BE2C (cell line): ENCODE measurements at regions not wholly inside any gene's neighbourhood (a gene's known extent, or its start where the extent isn't known, plus 50 kb on each side); places are given as distances from the start of the nearest gene placed in this dataset.
"Not testable (repeated sequence)": the region's sequence is repeated elsewhere in the genome, so short reads cannot be mapped to it uniquely, and the experiment has no call there.

Source experiments
- DNase-seq: peaks from one replicate; pipeline ENCODE4 v3.0.0-alpha.2; 2020
- H3K27me3 ChIP-seq: fragments of 250-450 bp; sonication (Bioruptor Pico); 2 replicates; pipeline ENCODE4 v1.5.1; 2020; ENCODE audit warnings: mild to moderate bottlenecking
- H3K36me3 ChIP-seq: fragments of 250-450 bp; sonication (Bioruptor Pico); 2 replicates; pipeline ENCODE4 v1.5.1; 2020; ENCODE audit warnings: mild to moderate bottlenecking
- H3K4me1 ChIP-seq: fragments of 250-450 bp; sonication (Bioruptor Pico); 2 replicates; pipeline ENCODE4 v1.5.1; 2020
- H3K4me3 ChIP-seq: 2 replicates; pipeline ENCODE4 v1.5.1; 2011; ENCODE audit warnings: low read depth, low read length
- H3K9me3 ChIP-seq: fragments of 250-450 bp; sonication (Bioruptor Pico); 2 replicates; pipeline ENCODE4 v1.5.1; 2020
- CTCF ChIP-seq: IDR thresholded peaks from 2 replicates; pipeline ENCODE4 v1.5.1; 2012; ENCODE audit warnings: mild to moderate bottlenecking, low read depth, low read length

GRCh38 chr17:77842528-77843147 is 115.9 kb upstream of the TNRC6C start:
- H3K36me3 ChIP-seq, result no peaks in the 10 kb centered on the region
- no peak for TF ChIP-seq CTCF
- no peaks in the 10 kb centered on the region for H3K9me3 ChIP-seq
- H3K27me3 ChIP-seq, result no peaks in the 10 kb centered on the region
- H3K4me3 ChIP-seq, result no peak overlapping the region
- H3K4me1 ChIP-seq, result no peaks in the 10 kb centered on the region
- DNase-seq, result no peak

- not testable (repeated sequence) for DNase-seq, H3K4me1 ChIP-seq, H3K27me3 ChIP-seq, H3K4me3 ChIP-seq, H3K36me3 ChIP-seq, H3K9me3 ChIP-seq
Measured at GRCh38 chr17:77843255-77843895, 115.1 kb upstream of the TNRC6C start.

- Histone ChIP-seq H3K27me3 (no peaks in the 10 kb centered on the region), H3K9me3 (no peaks in the 10 kb centered on the region), H3K4me3 (no peak overlapping the region), H3K36me3 (no peaks in the 10 kb centered on the region), H3K4me1 (no peaks in the 10 kb centered on the region)
- DNase-seq, result no peak
- no peak for TF ChIP-seq CTCF
Measured at GRCh38 chr17:77843896-77844295, 114.6 kb upstream of the TNRC6C start.

- DNase-seq, result no peak
- no peak for TF ChIP-seq CTCF
- no peak overlapping the region for H3K4me3 ChIP-seq
- H3K27me3 ChIP-seq, result no peaks in the 10 kb centered on the region
- H3K36me3 ChIP-seq, result no peaks in the 10 kb centered on the region
- H3K4me1 ChIP-seq, result no peaks in the 10 kb centered on the region
- H3K9me3 ChIP-seq, result no peaks in the 10 kb centered on the region
Measured at GRCh38 chr17:77844681-77845080, 113.8 kb upstream of the TNRC6C start.

GRCh38 chr17:77845541-77846225 is 112.8 kb upstream of the TNRC6C start:
- no peaks in the 10 kb centered on the region for H3K27me3 ChIP-seq
- H3K9me3 ChIP-seq, result no peaks in the 10 kb centered on the region
- no peak for DNase-seq
- no peaks in the 10 kb centered on the region for H3K4me1 ChIP-seq
- H3K4me3 ChIP-seq, result no peak overlapping the region
- no peaks in the 10 kb centered on the region for H3K36me3 ChIP-seq
- no peak for TF ChIP-seq CTCF

GRCh38 chr17:77846531-77847085 is 111.9 kb upstream of the TNRC6C start:
- no peaks in the 10 kb centered on the region for H3K27me3 ChIP-seq
- no peaks in the 10 kb centered on the region for H3K36me3 ChIP-seq
- no peaks in the 10 kb centered on the region for H3K9me3 ChIP-seq
- DNase-seq, result no peak
- H3K4me3 ChIP-seq, result no peak overlapping the region
- TF ChIP-seq CTCF, result no peak
- no peaks in the 10 kb centered on the region for H3K4me1 ChIP-seq
